ENCODE measurements at regions not wholly inside any gene's neighbourhood (a gene's known extent, or its start where the extent isn't known, plus 50 kb on each side); places are given as distances from the start of the nearest gene placed in this dataset.

DNA sequence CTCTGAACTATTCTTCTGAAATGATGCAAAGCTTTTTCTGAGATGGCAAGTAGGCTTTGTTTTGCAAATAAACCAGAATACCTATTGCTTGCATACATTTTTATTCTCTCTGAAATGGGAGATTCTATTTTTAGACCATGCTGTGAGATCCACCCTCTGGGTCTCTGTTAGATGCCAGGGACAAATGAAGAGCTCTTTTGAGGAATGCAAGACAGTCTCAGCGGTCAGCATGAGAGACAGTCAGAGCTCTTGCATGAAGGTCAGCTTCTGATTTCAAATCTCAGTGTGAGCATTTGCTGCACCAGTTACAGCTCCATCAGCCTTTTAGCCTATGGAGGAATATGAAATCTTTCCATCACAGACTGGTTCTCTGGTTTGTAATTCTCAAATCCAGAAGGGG lies 429.9 kb upstream of the KLF6 start:
- TF ChIP-seq, protein P1, sequence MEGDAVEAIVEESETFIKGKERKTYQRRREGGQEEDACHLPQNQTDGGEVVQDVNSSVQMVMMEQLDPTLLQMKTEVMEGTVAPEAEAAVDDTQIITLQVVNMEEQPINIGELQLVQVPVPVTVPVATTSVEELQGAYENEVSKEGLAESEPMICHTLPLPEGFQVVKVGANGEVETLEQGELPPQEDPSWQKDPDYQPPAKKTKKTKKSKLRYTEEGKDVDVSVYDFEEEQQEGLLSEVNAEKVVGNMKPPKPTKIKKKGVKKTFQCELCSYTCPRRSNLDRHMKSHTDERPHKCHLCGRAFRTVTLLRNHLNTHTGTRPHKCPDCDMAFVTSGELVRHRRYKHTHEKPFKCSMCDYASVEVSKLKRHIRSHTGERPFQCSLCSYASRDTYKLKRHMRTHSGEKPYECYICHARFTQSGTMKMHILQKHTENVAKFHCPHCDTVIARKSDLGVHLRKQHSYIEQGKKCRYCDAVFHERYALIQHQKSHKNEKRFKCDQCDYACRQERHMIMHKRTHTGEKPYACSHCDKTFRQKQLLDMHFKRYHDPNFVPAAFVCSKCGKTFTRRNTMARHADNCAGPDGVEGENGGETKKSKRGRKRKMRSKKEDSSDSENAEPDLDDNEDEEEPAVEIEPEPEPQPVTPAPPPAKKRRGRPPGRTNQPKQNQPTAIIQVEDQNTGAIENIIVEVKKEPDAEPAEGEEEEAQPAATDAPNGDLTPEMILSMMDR (IDR thresholded peaks at IDR 0.05): no peak
- TF ChIP-seq POLR2A (IDR thresholded peaks at IDR 0.05): no peak

Data from thyroid gland (tissue), 4 donors.